ENCODE measurements at regions not wholly inside any gene's neighbourhood (a gene's known extent, or its start where the extent isn't known, plus 50 kb on each side); places are given as distances from the start of the nearest gene placed in this dataset.

DNA sequence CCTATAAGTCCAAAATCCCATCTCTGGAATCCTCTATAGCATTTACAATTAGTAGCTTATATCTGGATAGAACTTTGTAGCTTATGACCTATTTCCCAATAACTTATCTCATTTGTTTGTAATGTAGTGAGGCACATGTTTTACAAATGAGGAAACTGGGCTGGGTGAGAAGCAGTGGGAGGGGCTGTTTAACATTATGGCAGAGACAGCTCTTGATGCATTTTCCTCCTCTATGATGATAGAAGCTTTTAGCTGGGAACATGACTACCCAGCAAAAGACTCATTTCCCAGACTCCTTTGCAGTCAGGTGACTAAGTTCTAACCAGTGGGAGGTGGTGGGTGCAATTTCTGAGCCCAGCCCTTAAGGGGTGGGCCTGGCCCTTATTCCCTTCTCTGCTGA lies 179.7 kb downstream of the TTC8 start:
- no peak for DNase-seq
- TF ChIP-seq POLR2A (IDR thresholded peaks at IDR 0.05): no peak
- TF ChIP-seq, protein P1, sequence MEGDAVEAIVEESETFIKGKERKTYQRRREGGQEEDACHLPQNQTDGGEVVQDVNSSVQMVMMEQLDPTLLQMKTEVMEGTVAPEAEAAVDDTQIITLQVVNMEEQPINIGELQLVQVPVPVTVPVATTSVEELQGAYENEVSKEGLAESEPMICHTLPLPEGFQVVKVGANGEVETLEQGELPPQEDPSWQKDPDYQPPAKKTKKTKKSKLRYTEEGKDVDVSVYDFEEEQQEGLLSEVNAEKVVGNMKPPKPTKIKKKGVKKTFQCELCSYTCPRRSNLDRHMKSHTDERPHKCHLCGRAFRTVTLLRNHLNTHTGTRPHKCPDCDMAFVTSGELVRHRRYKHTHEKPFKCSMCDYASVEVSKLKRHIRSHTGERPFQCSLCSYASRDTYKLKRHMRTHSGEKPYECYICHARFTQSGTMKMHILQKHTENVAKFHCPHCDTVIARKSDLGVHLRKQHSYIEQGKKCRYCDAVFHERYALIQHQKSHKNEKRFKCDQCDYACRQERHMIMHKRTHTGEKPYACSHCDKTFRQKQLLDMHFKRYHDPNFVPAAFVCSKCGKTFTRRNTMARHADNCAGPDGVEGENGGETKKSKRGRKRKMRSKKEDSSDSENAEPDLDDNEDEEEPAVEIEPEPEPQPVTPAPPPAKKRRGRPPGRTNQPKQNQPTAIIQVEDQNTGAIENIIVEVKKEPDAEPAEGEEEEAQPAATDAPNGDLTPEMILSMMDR (IDR thresholded peaks at IDR 0.05 in 8 of 11, conservative IDR thresholded peaks at IDR 0.05 in 3 of 11): no peak
- TF ChIP-seq POLR2AphosphoS5 (IDR thresholded peaks at IDR 0.05): no peak
- Histone ChIP-seq H3K9me3 (peaks cover 0 to 2% (median 0%) of the 10 kb centered on the region in 8 donors), H3K27ac (no peak overlapping the region), H3K36me3 (no peaks in the 10 kb centered on the region), H3K4me3 (no peak overlapping the region), H3K4me1 (no peaks in the 10 kb centered on the region), H3K27me3 (replicated peaks in 1 of 7) (peaks cover 0 to 3% (median 0%) of the 10 kb centered on the region in 7 donors)
- intact Hi-C loops (cut with DNase I; ENCODE audit: low total_unique reads): no loop called here

- no peak overlapping the region for H3K27ac ChIP-seq
- no peak overlapping the region for H3K4me3 ChIP-seq
- TF ChIP-seq POLR2A (IDR thresholded peaks at IDR 0.05) (no peak), POLR2AphosphoS5 (IDR thresholded peaks at IDR 0.05) (no peak)
- TF ChIP-seq, protein P1 (IDR thresholded peaks at IDR 0.05 in 8 of 11, conservative IDR thresholded peaks at IDR 0.05 in 3 of 11): no peak
- H3K9me3 ChIP-seq: no peaks in the 10 kb centered on the region
- DNase-seq: no peak
- no peaks in the 10 kb centered on the region for H3K36me3 ChIP-seq
- no peaks in the 10 kb centered on the region for H3K27me3 ChIP-seq (replicated peaks in 1 of 7)
- intact Hi-C loops (cut with DNase I; ENCODE audit: low total_unique reads): no loop called here
- no peaks in the 10 kb centered on the region for H3K4me1 ChIP-seq
These were observed 183.5 kb downstream of the TTC8 start for GRCh38 chr14:89007906-89008305.

DNA sequence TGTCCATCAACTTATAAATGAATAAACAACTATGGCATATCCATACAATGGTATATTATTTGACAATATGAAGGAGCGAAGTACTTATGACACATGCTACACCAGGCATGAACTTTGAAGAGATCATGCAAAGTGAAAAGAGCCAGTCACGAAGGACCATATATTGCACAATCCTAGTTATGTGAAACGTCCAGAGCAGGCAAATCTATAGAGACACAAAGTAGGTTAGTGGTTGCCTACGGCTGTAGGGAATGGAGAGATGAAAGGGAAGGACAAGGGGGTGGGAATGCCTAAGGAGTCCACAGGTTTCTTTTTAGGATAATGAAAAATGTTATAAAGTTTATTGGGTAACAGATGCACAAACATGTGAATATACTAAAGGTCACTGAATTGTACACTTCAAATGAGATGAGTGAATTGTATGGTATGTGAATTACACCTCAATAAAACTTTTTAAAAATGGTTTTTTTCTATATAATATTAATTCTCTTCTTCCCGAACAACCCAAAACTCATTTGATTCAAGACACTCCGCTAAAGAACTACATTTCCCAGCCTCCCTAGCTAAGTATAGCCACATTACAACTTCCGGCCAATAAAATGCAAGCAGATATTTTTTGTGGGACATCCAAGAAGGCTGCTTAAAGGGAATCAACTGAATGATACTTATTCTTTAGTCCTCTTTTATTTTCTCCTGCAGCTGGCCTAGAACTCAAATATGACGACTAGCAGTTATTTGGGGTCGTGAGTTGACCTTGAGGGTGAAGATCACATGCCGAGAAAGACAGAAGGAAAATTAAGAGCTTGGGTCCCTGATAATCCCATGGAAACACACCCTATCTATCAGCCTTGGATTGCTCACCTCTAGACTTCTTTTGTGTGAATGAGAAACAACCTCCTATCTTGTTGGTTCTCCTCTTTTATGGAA lies 187.2 kb downstream of the TTC8 start:
- H3K9me3 ChIP-seq: no peaks in the 10 kb centered on the region
- intact Hi-C loops (cut with DNase I; ENCODE audit: low total_unique reads): no loop called here
- H3K27ac ChIP-seq: no peak overlapping the region
- H3K36me3 ChIP-seq: no peaks in the 10 kb centered on the region
- DNase-seq: no peak
- H3K27me3 ChIP-seq (replicated peaks in 1 of 7): peaks cover 0 to 7% (median 0%) of the 10 kb centered on the region in 7 donors
- 74 to 86% (median 78%) methylated on average over 10 of the region's 10 CpGs for WGBS, 5 donors
- H3K4me3 ChIP-seq: no peak overlapping the region
- no peak for TF ChIP-seq POLR2A (IDR thresholded peaks at IDR 0.05)
- TF ChIP-seq, protein P1 (IDR thresholded peaks at IDR 0.05 in 8 of 11, conservative IDR thresholded peaks at IDR 0.05 in 3 of 11): no peak
- peaks cover 0 to 6% (median 0%) of the 10 kb centered on the region in 6 donors for H3K4me1 ChIP-seq

DNA sequence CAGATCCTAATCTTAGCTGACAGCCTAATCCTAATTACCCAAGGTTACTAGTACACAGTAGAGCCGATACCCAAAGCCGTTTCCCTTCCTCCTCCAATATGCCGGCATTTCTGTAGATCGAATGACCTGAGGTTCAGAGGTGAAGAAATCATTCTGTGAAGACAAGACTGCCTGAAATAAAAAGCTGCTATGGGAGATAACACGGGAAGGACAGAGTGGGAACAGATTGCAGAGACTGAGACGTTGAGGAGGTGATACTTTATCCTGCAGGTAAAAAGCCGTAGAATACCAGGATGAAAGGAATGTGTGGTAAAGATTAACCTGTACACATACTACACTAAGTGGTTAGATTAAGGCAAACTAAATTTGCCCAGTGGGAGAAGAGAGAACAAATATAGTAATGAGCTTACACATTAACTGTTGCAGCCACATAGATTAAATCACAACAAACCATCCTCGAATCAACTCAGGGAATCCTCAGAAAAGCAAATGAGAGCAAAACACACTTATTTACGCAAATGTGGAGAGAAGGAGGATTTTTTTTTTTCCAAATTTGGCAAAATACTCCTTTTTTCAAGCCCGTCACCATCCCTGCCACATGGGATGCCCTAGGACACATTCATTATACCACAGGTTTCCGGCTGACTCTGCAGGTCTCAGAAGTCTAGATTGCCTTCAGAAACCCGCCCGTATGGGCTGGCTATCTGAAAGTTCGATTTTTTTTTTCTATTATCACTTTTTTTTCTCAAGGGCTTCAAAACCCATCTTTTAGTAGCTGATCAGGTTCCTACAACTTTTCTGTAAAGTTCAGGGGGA lies 188.0 kb downstream of the TTC8 start:
- H3K27ac ChIP-seq: no peak overlapping the region
- no peaks in the 10 kb centered on the region for H3K36me3 ChIP-seq
- WGBS, 5 donors: 80 to 89% (median 83%) methylated on average over 14 of the region's 14 CpGs
- H3K27me3 ChIP-seq (replicated peaks in 1 of 7): peaks cover 0 to 7% (median 0%) of the 10 kb centered on the region in 7 donors
- TF ChIP-seq, protein P1 (IDR thresholded peaks at IDR 0.05 in 8 of 11, conservative IDR thresholded peaks at IDR 0.05 in 3 of 11): no peak
- no peak for TF ChIP-seq POLR2A (IDR thresholded peaks at IDR 0.05)
- no peak for TF ChIP-seq POLR2AphosphoS5 (IDR thresholded peaks at IDR 0.05)
- intact Hi-C loops (cut with DNase I; ENCODE audit: low total_unique reads): no loop called here
- DNase-seq: no peak
- peaks cover 0 to 6% (median 0%) of the 10 kb centered on the region in 6 donors for H3K4me1 ChIP-seq
- H3K9me3 ChIP-seq: no peaks in the 10 kb centered on the region
- no peak overlapping the region for H3K4me3 ChIP-seq
